Spinal cord (tissue), 9 donors: ENCODE measurements at regions not wholly inside any gene's neighbourhood (a gene's known extent, or its start where the extent isn't known, plus 50 kb on each side); places are given as distances from the start of the nearest gene placed in this dataset.
"Not testable (repeated sequence)": the region's sequence is repeated elsewhere in the genome, so short reads cannot be mapped to it uniquely, and the experiment has no call there.

Experiments used
- DNase-seq, 6 donors: peaks; one replicate each; pipeline versions ENCODE4 v3.0.0 to v3.0.0-alpha.2; 2013 to 2015; ENCODE audit warnings: low spot score in 6 of 6, low read depth in 4 of 6
- H3K27ac ChIP-seq: one replicate; pipeline ENCODE4 v1.5.1; 2013; ENCODE audit warnings: low read depth, low read length, control low read depth
- H3K27me3 ChIP-seq: one replicate; pipeline ENCODE4 v1.6.1; 2013; ENCODE audit warnings: low read length; ENCODE audit not compliant: control insufficient read depth, insufficient read depth
- H3K36me3 ChIP-seq: one replicate; pipeline ENCODE4 v1.6.1; 2013; ENCODE audit warnings: low read length; ENCODE audit not compliant: control insufficient read depth, insufficient read depth
- H3K4me1 ChIP-seq: one replicate; pipeline ENCODE4 v1.6.1; 2013; ENCODE audit warnings: low read length; ENCODE audit not compliant: control insufficient read depth, insufficient read depth
- H3K4me3 ChIP-seq: one replicate; pipeline ENCODE4 v1.5.1; 2013; ENCODE audit warnings: low read depth, low read length, control low read depth
- H3K9me3 ChIP-seq: one replicate; pipeline ENCODE4 v1.6.1; 2013; ENCODE audit warnings: low read length; ENCODE audit not compliant: control insufficient read depth, insufficient read depth
- WGBS: methylation state at CpG from one replicate; pipeline ENCODE4 v1.1.5; 2013; ENCODE audit warnings: missing lambda C conversion rate; ENCODE audit not compliant: insufficient coverage; 5-methylcytosine and 5-hydroxymethylcytosine counted together
- donor health status: healthy.

- DNase-seq = peak in 1 of 6 donors; percentile 39
- no CpG with 5 or more reads among the region's 1 CpG for WGBS
- Histone ChIP-seq H3K9me3 (no peaks in the 10 kb centered on the region), H3K4me1 (no peaks in the 10 kb centered on the region), H3K4me3 (no peak overlapping the region), H3K27ac (no peak overlapping the region), H3K36me3 (no peaks in the 10 kb centered on the region), H3K27me3 (no peaks in the 10 kb centered on the region)
Measured at GRCh38 chr4:114400531-114400930, 198.1 kb upstream of the UGT8 start.

GRCh38 chr4:114401483-114401882 is 197.1 kb upstream of the UGT8 start:
- H3K27ac ChIP-seq = no peak overlapping the region
- no CpG with 5 or more reads among the region's 2 CpGs for WGBS
- no peaks in the 10 kb centered on the region for H3K27me3 ChIP-seq
- H3K9me3 ChIP-seq = no peaks in the 10 kb centered on the region
- H3K36me3 ChIP-seq = no peaks in the 10 kb centered on the region
- H3K4me1 ChIP-seq = no peaks in the 10 kb centered on the region
- no peak for DNase-seq
- no peak overlapping the region for H3K4me3 ChIP-seq

GRCh38 chr4:114417214-114417613 is 181.4 kb upstream of the UGT8 start:
- H3K27ac ChIP-seq = no peak overlapping the region
- DNase-seq = peak in 2 of 6 donors; percentile 20 to 66
- H3K4me3 ChIP-seq = no peak overlapping the region
- no peaks in the 10 kb centered on the region for H3K4me1 ChIP-seq
- WGBS = no CpG with 5 or more reads among the region's 1 CpG
- no peaks in the 10 kb centered on the region for H3K36me3 ChIP-seq
- H3K9me3 ChIP-seq = no peaks in the 10 kb centered on the region
- H3K27me3 ChIP-seq = no peaks in the 10 kb centered on the region

GRCh38 chr4:114420069-114420468 is 178.5 kb upstream of the UGT8 start:
- no peaks in the 10 kb centered on the region for H3K9me3 ChIP-seq
- H3K36me3 ChIP-seq = no peaks in the 10 kb centered on the region
- H3K27me3 ChIP-seq = no peaks in the 10 kb centered on the region
- no peaks in the 10 kb centered on the region for H3K4me1 ChIP-seq
- no peak for DNase-seq
- H3K4me3 ChIP-seq = no peak overlapping the region
- no peak overlapping the region for H3K27ac ChIP-seq
- WGBS = 80% methylated on average over 1 of the region's 4 CpGs

- no CpG with 5 or more reads among the region's 3 CpGs for WGBS
- no peaks in the 10 kb centered on the region for H3K4me1 ChIP-seq
- no peaks in the 10 kb centered on the region for H3K9me3 ChIP-seq
- no peak for DNase-seq
- no peak overlapping the region for H3K4me3 ChIP-seq
- no peaks in the 10 kb centered on the region for H3K36me3 ChIP-seq
- H3K27me3 ChIP-seq = no peaks in the 10 kb centered on the region
- no peak overlapping the region for H3K27ac ChIP-seq
Measured at GRCh38 chr4:114423582-114423981, 175.0 kb upstream of the UGT8 start.

- no peaks in the 10 kb centered on the region for H3K4me1 ChIP-seq
Measured at GRCh38 chr4:114435116-114435515, 163.5 kb upstream of the UGT8 start.

GRCh38 chr4:114442856-114443255 is 155.8 kb upstream of the UGT8 start:
- no peaks in the 10 kb centered on the region for H3K36me3 ChIP-seq
- H3K9me3 ChIP-seq = no peaks in the 10 kb centered on the region
- H3K4me3 ChIP-seq = no peak overlapping the region
- H3K27ac ChIP-seq = no peak overlapping the region
- H3K27me3 ChIP-seq = no peaks in the 10 kb centered on the region
- DNase-seq = no peak
- H3K4me1 ChIP-seq = no peaks in the 10 kb centered on the region
- no CpG with 5 or more reads among the region's 3 CpGs for whole genome bisulfite sequencing

More at GRCh38 chr4:114435116-114435515, 163.5 kb upstream of the UGT8 start:
- no peak for DNase-seq
- no CpG with 5 or more reads among the region's 1 CpG for WGBS
- no peaks in the 10 kb centered on the region for H3K36me3 ChIP-seq
- no peaks in the 10 kb centered on the region for H3K9me3 ChIP-seq
- H3K4me3 ChIP-seq = no peak overlapping the region
- H3K27me3 ChIP-seq = no peaks in the 10 kb centered on the region
- H3K27ac ChIP-seq = no peak overlapping the region

GRCh38 chr4:114444211-114444610 is 154.4 kb upstream of the UGT8 start:
- no peak overlapping the region for H3K4me3 ChIP-seq
- H3K27me3 ChIP-seq = no peaks in the 10 kb centered on the region
- H3K36me3 ChIP-seq = no peaks in the 10 kb centered on the region
- H3K9me3 ChIP-seq = no peaks in the 10 kb centered on the region
- no CpG with 5 or more reads among the region's 1 CpG for WGBS
- DNase-seq = no peak
- H3K27ac ChIP-seq = no peak overlapping the region
- H3K4me1 ChIP-seq = no peaks in the 10 kb centered on the region

- H3K4me1 ChIP-seq, H3K27ac ChIP-seq, H3K9me3 ChIP-seq, DNase-seq, H3K27me3 ChIP-seq, H3K4me3 ChIP-seq, H3K36me3 ChIP-seq: not testable (repeated sequence)
Measured at GRCh38 chr4:114447963-114448516, 150.6 kb upstream of the UGT8 start.

- Histone ChIP-seq H3K36me3 (no peaks in the 10 kb centered on the region), H3K4me1 (no peaks in the 10 kb centered on the region), H3K4me3 (no peak overlapping the region), H3K27ac (no peak overlapping the region), H3K27me3 (no peaks in the 10 kb centered on the region), H3K9me3 (no peaks in the 10 kb centered on the region)
- DNase-seq = no peak
- WGBS = no CpG with 5 or more reads among the region's 2 CpGs
Measured at GRCh38 chr4:114458728-114459127, 139.9 kb upstream of the UGT8 start.
